ENCODE measurements at regions not wholly inside any gene's neighbourhood (a gene's known extent, or its start where the extent isn't known, plus 50 kb on each side); places are given as distances from the start of the nearest gene placed in this dataset.

GRCh38 chr14:34007902-34008301 lies 57.0 kb upstream of the EGLN3 start:
- H3K9me3 ChIP-seq (ENCODE audit: control insufficient read depth in 2 of 3, insufficient read depth in 1 of 3, low read length in 3 of 3), result no peaks in the 10 kb centered on the region
- H3K4me3 ChIP-seq (ENCODE audit: low read length in 3 of 3), result no peak overlapping the region
- no peaks in the 10 kb centered on the region for H3K4me1 ChIP-seq (ENCODE audit: control insufficient read depth in 2 of 3, insufficient read depth in 2 of 3, low read depth in 1 of 3, low read length in 3 of 3)
- no peaks in the 10 kb centered on the region for H3K36me3 ChIP-seq (ENCODE audit: control insufficient read depth in 2 of 3, insufficient read depth in 3 of 3, low read length in 3 of 3)
- DNase-seq (no peak), FAIRE-seq (no peak)
- no peaks in the 10 kb centered on the region for H3K27me3 ChIP-seq (ENCODE audit: control insufficient read depth, insufficient read depth, low read length)
- H3K27ac ChIP-seq (ENCODE audit: low read depth in 2 of 2, low read length in 2 of 2), result no peak overlapping the region
- intact Hi-C loops (cut with DNase I), result no loop called here
- H3K9ac ChIP-seq (ENCODE audit: low read length in 3 of 3), result no peak overlapping the region
- TF ChIP-seq CTCF (IDR thresholded peaks at IDR 0.05; ENCODE audit: borderline replicate concordance, extremely low read depth, insufficient read depth), result no peak

- no peaks in the 10 kb centered on the region for H3K4me1 ChIP-seq (ENCODE audit: control insufficient read depth in 2 of 3, insufficient read depth in 2 of 3, low read depth in 1 of 3, low read length in 3 of 3)
- no peak for DNase-seq
- no peaks in the 10 kb centered on the region for H3K27me3 ChIP-seq (ENCODE audit: control insufficient read depth, insufficient read depth, low read length)
- TF ChIP-seq CTCF (IDR thresholded peaks at IDR 0.05; ENCODE audit: borderline replicate concordance, extremely low read depth, insufficient read depth), result no peak
- H3K27ac ChIP-seq (ENCODE audit: low read depth in 2 of 2, low read length in 2 of 2), result no peak overlapping the region
- H3K36me3 ChIP-seq (ENCODE audit: control insufficient read depth in 2 of 3, insufficient read depth in 3 of 3, low read length in 3 of 3), result no peaks in the 10 kb centered on the region
- no peak overlapping the region for H3K9ac ChIP-seq (ENCODE audit: low read length in 3 of 3)
- no peak overlapping the region for H3K4me3 ChIP-seq (ENCODE audit: low read length in 3 of 3)
- no peak for FAIRE-seq
- no peaks in the 10 kb centered on the region for H3K9me3 ChIP-seq (ENCODE audit: control insufficient read depth in 2 of 3, insufficient read depth in 1 of 3, low read length in 3 of 3)
- intact Hi-C loops (cut with DNase I), result no loop called here
Observed at GRCh38 chr14:34005901-34006300, 55.0 kb upstream of the EGLN3 start.

GRCh38 chr14:34004881-34005280 lies 54.0 kb upstream of the EGLN3 start:
- no peaks in the 10 kb centered on the region for H3K36me3 ChIP-seq (ENCODE audit: control insufficient read depth in 2 of 3, insufficient read depth in 3 of 3, low read length in 3 of 3)
- no peaks in the 10 kb centered on the region for H3K27me3 ChIP-seq (ENCODE audit: control insufficient read depth, insufficient read depth, low read length)
- H3K9me3 ChIP-seq (ENCODE audit: control insufficient read depth in 2 of 3, insufficient read depth in 1 of 3, low read length in 3 of 3), result no peaks in the 10 kb centered on the region
- H3K9ac ChIP-seq (ENCODE audit: low read length in 3 of 3), result no peak overlapping the region
- FAIRE-seq (no peak), DNase-seq (peak in 1 of 5 donors; percentile 29)
- no peak overlapping the region for H3K27ac ChIP-seq (ENCODE audit: low read depth in 2 of 2, low read length in 2 of 2)
- no peak overlapping the region for H3K4me3 ChIP-seq (ENCODE audit: low read length in 3 of 3)
- intact Hi-C loops (cut with DNase I), result no loop called here
- H3K4me1 ChIP-seq (ENCODE audit: control insufficient read depth in 2 of 3, insufficient read depth in 2 of 3, low read depth in 1 of 3, low read length in 3 of 3), result no peaks in the 10 kb centered on the region
- no peak for TF ChIP-seq CTCF (IDR thresholded peaks at IDR 0.05; ENCODE audit: borderline replicate concordance, extremely low read depth, insufficient read depth)

GRCh38 chr14:34003691-34004090 lies 52.8 kb upstream of the EGLN3 start:
- Histone ChIP-seq H3K9ac (ENCODE audit: low read length in 3 of 3) (no peak overlapping the region), H3K4me1 (ENCODE audit: control insufficient read depth in 2 of 3, insufficient read depth in 2 of 3, low read depth in 1 of 3, low read length in 3 of 3) (no peaks in the 10 kb centered on the region), H3K27me3 (ENCODE audit: control insufficient read depth, insufficient read depth, low read length) (no peaks in the 10 kb centered on the region), H3K36me3 (ENCODE audit: control insufficient read depth in 2 of 3, insufficient read depth in 3 of 3, low read length in 3 of 3) (no peaks in the 10 kb centered on the region), H3K4me3 (ENCODE audit: low read length in 3 of 3) (no peak overlapping the region), H3K27ac (ENCODE audit: low read depth in 2 of 2, low read length in 2 of 2) (no peak overlapping the region), H3K9me3 (ENCODE audit: control insufficient read depth in 2 of 3, insufficient read depth in 1 of 3, low read length in 3 of 3) (no peaks in the 10 kb centered on the region)
- DNase-seq (no peak), FAIRE-seq (no peak)
- no peak for TF ChIP-seq CTCF (IDR thresholded peaks at IDR 0.05; ENCODE audit: borderline replicate concordance, extremely low read depth, insufficient read depth)
- intact Hi-C loops (cut with DNase I), result no loop called here
